ENCODE measurements at regions not wholly inside any gene's neighbourhood (a gene's known extent, or its start where the extent isn't known, plus 50 kb on each side); places are given as distances from the start of the nearest gene placed in this dataset.

DNA sequence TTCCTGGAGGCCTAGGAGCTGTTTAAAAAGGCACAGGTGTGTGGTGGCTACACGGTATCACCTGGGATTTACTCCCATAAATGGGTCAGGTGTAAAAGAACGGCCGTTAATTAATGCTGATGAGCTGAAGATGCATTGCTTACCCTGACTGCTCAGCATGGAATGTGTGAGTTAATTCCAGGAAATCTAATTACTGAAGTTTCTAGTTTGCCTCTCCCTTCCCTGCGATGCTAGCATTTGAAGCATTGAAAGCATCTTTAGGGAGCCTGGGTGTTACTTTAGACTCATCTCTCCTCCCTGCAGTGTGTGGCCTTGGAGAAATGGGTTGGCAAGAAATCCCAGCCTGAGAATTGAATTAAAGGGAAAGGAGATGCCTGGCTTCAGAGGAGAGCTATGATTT, 415.9 kb downstream of the FUT8 start:
- Mint-ChIP-seq H3K36me3 (ENCODE audit: low read depth) (no peaks in the 10 kb centered on the region), H3K4me1 (peaks cover 47% of the 10 kb centered on the region), H3K27ac (no peak overlapping the region), H3K4me3 (no peak overlapping the region), H3K27me3 (ENCODE audit: low read depth, poor library complexity) (peaks cover 9% of the 10 kb centered on the region), H3K9me3 (no peaks in the 10 kb centered on the region)
- TF ChIP-seq, protein P1, sequence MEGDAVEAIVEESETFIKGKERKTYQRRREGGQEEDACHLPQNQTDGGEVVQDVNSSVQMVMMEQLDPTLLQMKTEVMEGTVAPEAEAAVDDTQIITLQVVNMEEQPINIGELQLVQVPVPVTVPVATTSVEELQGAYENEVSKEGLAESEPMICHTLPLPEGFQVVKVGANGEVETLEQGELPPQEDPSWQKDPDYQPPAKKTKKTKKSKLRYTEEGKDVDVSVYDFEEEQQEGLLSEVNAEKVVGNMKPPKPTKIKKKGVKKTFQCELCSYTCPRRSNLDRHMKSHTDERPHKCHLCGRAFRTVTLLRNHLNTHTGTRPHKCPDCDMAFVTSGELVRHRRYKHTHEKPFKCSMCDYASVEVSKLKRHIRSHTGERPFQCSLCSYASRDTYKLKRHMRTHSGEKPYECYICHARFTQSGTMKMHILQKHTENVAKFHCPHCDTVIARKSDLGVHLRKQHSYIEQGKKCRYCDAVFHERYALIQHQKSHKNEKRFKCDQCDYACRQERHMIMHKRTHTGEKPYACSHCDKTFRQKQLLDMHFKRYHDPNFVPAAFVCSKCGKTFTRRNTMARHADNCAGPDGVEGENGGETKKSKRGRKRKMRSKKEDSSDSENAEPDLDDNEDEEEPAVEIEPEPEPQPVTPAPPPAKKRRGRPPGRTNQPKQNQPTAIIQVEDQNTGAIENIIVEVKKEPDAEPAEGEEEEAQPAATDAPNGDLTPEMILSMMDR (IDR thresholded peaks at IDR 0.05) = no peak
- DNase-seq = no peak

DNA sequence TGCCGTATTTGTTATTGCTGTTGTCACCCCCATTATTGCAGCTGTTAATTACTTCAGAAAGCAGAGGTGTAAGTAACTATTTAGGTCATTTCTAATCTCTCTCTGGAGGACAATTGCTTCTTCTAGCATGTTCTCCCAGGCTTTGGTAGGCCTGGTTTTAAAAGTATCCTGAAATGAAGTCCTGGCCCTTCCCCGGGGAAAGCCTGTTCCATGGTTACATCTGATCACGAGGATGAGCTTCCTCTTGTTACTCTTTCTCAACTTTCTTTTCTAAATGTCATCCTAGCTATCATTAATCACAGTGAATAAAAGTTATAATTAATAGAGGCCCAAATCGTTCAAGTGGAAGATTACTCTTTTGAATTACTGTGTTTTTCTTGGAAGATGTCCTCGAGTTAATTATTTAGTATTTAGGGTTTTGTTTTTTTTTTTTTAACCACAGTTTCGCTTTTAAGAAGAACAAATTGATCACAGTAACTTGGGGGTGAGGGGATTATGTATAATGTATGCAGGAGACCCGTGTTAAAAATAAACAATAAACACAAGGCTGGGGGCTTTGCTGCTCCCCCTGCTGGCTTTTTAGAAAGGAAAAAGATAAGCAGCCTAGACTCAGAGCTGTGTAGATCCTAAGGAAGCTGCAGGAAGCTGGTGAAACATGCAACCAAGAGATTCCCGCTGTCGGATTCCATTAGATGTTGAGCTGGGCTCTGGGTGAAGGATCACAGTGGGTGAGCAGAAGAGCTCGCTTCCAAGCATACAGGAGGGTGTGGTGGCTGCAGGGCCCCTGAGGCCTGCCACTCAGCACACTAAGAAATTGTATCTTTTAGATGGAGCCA, 420.1 kb downstream of the FUT8 start:
- Mint-ChIP-seq H3K4me3 (no peak overlapping the region), H3K27me3 (ENCODE audit: low read depth, poor library complexity) (peaks cover 7% of the 10 kb centered on the region), H3K27ac (no peak overlapping the region), H3K9me3 (no peaks in the 10 kb centered on the region), H3K4me1 (peaks cover 50% of the 10 kb centered on the region), H3K36me3 (ENCODE audit: low read depth) (no peaks in the 10 kb centered on the region)
- TF ChIP-seq, protein P1 (IDR thresholded peaks at IDR 0.05) = no peak
- DNase-seq = no peak

DNA sequence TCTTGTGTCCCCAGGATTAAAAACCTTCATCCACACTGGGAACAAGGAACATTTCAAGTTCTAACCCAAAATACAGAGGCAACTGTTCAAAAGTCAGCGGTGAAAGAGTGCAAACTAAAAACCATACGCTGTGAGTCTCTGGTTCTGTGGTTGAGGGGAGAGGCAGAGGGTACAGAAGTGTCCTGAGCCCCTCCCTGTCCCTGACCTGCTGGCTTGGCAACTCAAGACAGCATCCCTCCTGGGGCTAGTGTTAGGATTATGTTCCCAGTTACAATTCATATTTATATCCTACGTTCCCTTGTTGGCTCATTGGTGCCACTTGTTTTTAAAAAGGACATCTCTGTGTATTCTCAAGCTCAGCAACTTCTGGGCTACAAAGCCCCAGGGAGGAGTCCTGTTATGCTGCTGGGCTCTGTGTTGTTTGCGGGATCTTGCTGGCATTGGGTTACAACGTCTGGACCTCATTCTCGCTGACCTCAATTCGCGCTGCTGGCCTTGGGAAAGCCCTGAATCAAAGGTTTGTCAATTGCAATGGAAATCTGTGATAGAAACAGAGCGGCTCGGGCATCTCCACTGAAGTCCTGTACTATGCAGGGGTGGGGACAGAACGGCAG, 420.8 kb downstream of the FUT8 start:
- peaks cover 7% of the 10 kb centered on the region for H3K27me3 Mint-ChIP-seq (ENCODE audit: low read depth, poor library complexity)
- H3K4me3 Mint-ChIP-seq = no peak overlapping the region
- no peaks in the 10 kb centered on the region for H3K36me3 Mint-ChIP-seq (ENCODE audit: low read depth)
- H3K27ac Mint-ChIP-seq = peak overlapping the region; percentile 89
- peak; percentile 39 for DNase-seq
- TF ChIP-seq, protein P1 (IDR thresholded peaks at IDR 0.05) = no peak
- no peaks in the 10 kb centered on the region for H3K9me3 Mint-ChIP-seq
- H3K4me1 Mint-ChIP-seq = peaks cover 43% of the 10 kb centered on the region

DNA sequence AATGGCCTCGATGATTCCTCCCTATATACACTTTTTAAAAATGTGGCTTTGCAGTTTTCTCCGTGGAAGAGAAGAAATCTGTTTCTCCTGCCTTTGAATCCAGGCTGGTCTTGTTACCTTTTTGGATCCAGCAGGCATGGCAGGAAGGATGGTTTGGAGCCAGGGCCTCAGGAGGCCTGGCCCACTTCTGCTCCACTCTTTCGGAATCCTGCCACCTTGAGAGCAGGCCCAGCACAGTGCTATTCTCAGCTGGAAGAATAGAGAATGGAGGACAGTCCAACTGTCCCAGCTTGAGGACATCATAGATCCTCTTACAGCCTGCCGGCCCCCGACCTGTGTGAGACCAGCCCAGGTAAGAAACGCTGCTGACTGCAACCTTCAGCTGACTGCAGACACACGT, 421.5 kb downstream of the FUT8 start:
- TF ChIP-seq, protein P1 (IDR thresholded peaks at IDR 0.05) = no peak
- Mint-ChIP-seq H3K9me3 (no peaks in the 10 kb centered on the region), H3K36me3 (ENCODE audit: low read depth) (no peaks in the 10 kb centered on the region), H3K4me3 (no peak overlapping the region), H3K27ac (no peak overlapping the region), H3K4me1 (peaks cover 36% of the 10 kb centered on the region), H3K27me3 (ENCODE audit: low read depth, poor library complexity) (peaks cover 7% of the 10 kb centered on the region)
- no peak for DNase-seq

DNA sequence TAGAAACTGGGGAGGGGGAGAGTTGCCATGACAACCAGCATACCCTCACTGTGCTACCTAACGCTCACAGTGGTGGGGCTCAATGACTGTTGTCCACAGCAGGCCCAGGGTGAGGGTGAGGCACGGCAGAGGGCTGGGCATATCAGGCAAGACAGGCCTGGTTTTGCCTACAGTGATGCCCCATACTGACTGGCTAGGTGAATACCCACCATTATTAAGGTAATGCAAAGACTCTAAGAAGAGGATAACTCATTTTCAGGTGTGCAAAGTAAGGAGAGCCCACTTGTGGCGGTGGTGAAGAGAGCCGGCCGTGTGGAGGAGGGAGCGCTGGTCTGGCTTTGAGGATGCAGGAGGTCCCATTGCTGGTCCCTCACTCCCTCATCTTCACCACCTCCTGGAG, 422.3 kb downstream of the FUT8 start:
- no peaks in the 10 kb centered on the region for H3K9me3 Mint-ChIP-seq
- no peak overlapping the region for H3K4me3 Mint-ChIP-seq
- no peak overlapping the region for H3K27ac Mint-ChIP-seq
- no peak for DNase-seq
- H3K27me3 Mint-ChIP-seq (ENCODE audit: low read depth, poor library complexity) = peaks cover 7% of the 10 kb centered on the region
- TF ChIP-seq, protein P1 (IDR thresholded peaks at IDR 0.05) = no peak
- H3K4me1 Mint-ChIP-seq = peaks cover 35% of the 10 kb centered on the region
- no peaks in the 10 kb centered on the region for H3K36me3 Mint-ChIP-seq (ENCODE audit: low read depth)
